ENCODE measurements at regions not wholly inside any gene's neighbourhood (a gene's known extent, or its start where the extent isn't known, plus 50 kb on each side); places are given as distances from the start of the nearest gene placed in this dataset.
A peak's percentile ranks its signal among the peaks of the same experiment; 100 is the strongest.

DNA sequence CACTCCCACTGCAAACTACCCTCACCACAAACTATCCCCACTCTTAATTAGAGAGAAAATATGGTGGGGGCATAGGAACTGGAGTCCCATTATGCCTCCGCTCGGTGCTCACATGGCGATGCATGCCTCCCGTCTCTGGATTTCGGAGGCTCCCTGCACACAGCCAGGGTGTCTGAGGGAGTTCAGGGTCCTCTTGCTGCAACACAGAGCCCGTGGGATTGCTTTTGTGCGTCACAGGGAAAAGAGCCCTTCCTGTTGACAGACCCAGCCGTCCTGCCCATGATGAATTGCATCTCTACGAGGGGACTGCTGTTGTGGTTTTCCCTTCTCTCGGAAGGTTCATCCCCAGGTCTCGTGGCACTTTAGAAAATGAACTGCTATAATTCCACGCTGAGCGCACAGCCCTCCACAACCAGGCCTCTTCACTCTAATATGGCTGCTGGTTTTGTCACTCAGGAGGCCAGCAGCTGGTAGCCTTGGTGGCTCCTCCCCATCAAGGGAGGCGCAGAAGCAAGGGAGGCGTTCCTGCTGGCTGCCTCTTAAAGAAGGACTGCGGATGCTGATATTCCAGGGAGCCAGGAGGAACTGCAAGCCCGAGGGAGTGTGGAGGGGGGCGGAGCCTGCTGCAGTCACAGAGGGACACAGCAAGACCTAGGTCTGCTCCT lies 158.0 kb downstream of the KCNA5 start:
- WGBS (ENCODE audit: insufficient coverage): 44% methylated on average over 18 of the region's 18 CpGs
- H3K27ac ChIP-seq (ENCODE audit: low read depth, low read length): no peak overlapping the region

GRCh38 chr12:5203274-5203673 lies 159.6 kb downstream of the KCNA5 start:
- H3K9me3 ChIP-seq (ENCODE audit: control insufficient read depth, insufficient read depth, low read length): no peaks in the 10 kb centered on the region
- H3K27me3 ChIP-seq (ENCODE audit: control insufficient read depth, insufficient read depth, low read length): no peaks in the 10 kb centered on the region
- DNase-seq (ENCODE audit: low read depth in 4 of 6, low spot score in 6 of 6): no peak
- WGBS (ENCODE audit: insufficient coverage): no CpG with 5 or more reads among the region's 1 CpG
- H3K4me3 ChIP-seq (ENCODE audit: low read depth, low read length): no peak overlapping the region
- no peaks in the 10 kb centered on the region for H3K36me3 ChIP-seq (ENCODE audit: control insufficient read depth, insufficient read depth, low read length)
- H3K4me1 ChIP-seq (ENCODE audit: control insufficient read depth, insufficient read depth, low read length): peaks cover 8% of the 10 kb centered on the region
- no peak overlapping the region for H3K27ac ChIP-seq (ENCODE audit: low read depth, low read length)

More for the DNA sequence above, 158.0 kb downstream of the KCNA5 start:
- Histone ChIP-seq H3K4me1 (ENCODE audit: control insufficient read depth, insufficient read depth, low read length) (peaks cover 8% of the 10 kb centered on the region), H3K36me3 (ENCODE audit: control insufficient read depth, insufficient read depth, low read length) (no peaks in the 10 kb centered on the region), H3K9me3 (ENCODE audit: control insufficient read depth, insufficient read depth, low read length) (no peaks in the 10 kb centered on the region), H3K27me3 (ENCODE audit: control insufficient read depth, insufficient read depth, low read length) (no peaks in the 10 kb centered on the region), H3K4me3 (ENCODE audit: low read depth, low read length) (no peak overlapping the region)
- peak in 2 of 6 donors; percentile 34 to 91 for DNase-seq (ENCODE audit: low read depth in 4 of 6, low spot score in 6 of 6)

GRCh38 chr12:5203720-5204119 lies 160.0 kb downstream of the KCNA5 start:
- no peak overlapping the region for H3K27ac ChIP-seq (ENCODE audit: low read depth, low read length)
- peaks cover 8% of the 10 kb centered on the region for H3K4me1 ChIP-seq (ENCODE audit: control insufficient read depth, insufficient read depth, low read length)
- peak in 1 of 6 donors; percentile 48 for DNase-seq (ENCODE audit: low read depth in 4 of 6, low spot score in 6 of 6)
- H3K4me3 ChIP-seq (ENCODE audit: low read depth, low read length): no peak overlapping the region
- WGBS (ENCODE audit: insufficient coverage): 100% methylated on average over 1 of the region's 4 CpGs
- no peaks in the 10 kb centered on the region for H3K9me3 ChIP-seq (ENCODE audit: control insufficient read depth, insufficient read depth, low read length)
- no peaks in the 10 kb centered on the region for H3K36me3 ChIP-seq (ENCODE audit: control insufficient read depth, insufficient read depth, low read length)
- H3K27me3 ChIP-seq (ENCODE audit: control insufficient read depth, insufficient read depth, low read length): no peaks in the 10 kb centered on the region

DNA sequence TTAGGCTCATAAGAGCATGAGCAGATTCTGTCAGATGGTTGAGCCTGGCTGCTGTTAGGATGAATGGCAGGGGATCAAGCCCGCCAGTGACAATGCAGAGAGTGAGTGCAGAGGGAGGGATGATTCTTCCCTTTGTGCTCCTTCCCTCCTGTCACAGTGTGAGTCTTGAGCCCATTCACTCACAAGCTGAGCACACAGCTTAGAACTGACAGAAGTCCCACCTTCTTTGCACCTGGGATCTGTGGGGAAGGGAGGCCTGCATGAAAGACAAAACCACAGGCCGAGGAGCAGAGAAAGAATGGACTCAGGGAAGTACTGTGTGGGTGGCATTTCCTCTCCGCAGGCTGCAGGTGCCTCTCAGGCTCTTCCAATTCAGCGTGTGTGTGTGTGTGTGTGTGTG lies 160.6 kb downstream of the KCNA5 start:
- Histone ChIP-seq H3K36me3 (ENCODE audit: control insufficient read depth, insufficient read depth, low read length) (no peaks in the 10 kb centered on the region), H3K9me3 (ENCODE audit: control insufficient read depth, insufficient read depth, low read length) (no peaks in the 10 kb centered on the region), H3K4me1 (ENCODE audit: control insufficient read depth, insufficient read depth, low read length) (peaks cover 8% of the 10 kb centered on the region), H3K4me3 (ENCODE audit: low read depth, low read length) (no peak overlapping the region), H3K27me3 (ENCODE audit: control insufficient read depth, insufficient read depth, low read length) (no peaks in the 10 kb centered on the region), H3K27ac (ENCODE audit: low read depth, low read length) (no peak overlapping the region)
- peak in 1 of 6 donors; percentile 18 for DNase-seq (ENCODE audit: low read depth in 4 of 6, low spot score in 6 of 6)
- WGBS (ENCODE audit: insufficient coverage): 13% methylated on average over 1 of the region's 4 CpGs

DNA sequence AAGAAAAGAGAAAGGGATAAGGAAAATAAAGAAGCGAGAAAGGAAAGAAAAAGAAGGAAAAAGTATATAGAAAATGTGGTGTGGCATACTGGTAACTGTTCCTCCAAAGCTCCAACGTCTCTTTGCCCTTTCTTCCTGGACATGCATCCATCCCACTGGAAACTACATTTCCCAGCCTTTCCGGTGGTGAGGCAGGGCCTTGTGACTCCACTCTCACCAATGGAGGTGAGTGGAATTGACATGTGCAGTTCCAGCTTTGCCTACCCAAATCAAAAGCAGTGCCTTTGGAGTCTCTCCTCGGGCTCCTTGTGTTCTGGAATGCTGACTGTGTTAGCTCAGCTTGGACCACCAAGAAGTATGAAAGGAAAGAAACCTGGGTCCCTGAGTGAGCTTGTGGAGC lies 161.2 kb downstream of the KCNA5 start:
- no peaks in the 10 kb centered on the region for H3K9me3 ChIP-seq (ENCODE audit: control insufficient read depth, insufficient read depth, low read length)
- no peaks in the 10 kb centered on the region for H3K27me3 ChIP-seq (ENCODE audit: control insufficient read depth, insufficient read depth, low read length)
- H3K4me3 ChIP-seq (ENCODE audit: low read depth, low read length): no peak overlapping the region
- no CpG with 5 or more reads among the region's 4 CpGs for WGBS (ENCODE audit: insufficient coverage)
- H3K4me1 ChIP-seq (ENCODE audit: control insufficient read depth, insufficient read depth, low read length): peaks cover 8% of the 10 kb centered on the region
- H3K36me3 ChIP-seq (ENCODE audit: control insufficient read depth, insufficient read depth, low read length): no peaks in the 10 kb centered on the region
- H3K27ac ChIP-seq (ENCODE audit: low read depth, low read length): no peak overlapping the region
- no peak for DNase-seq (ENCODE audit: low read depth in 4 of 6, low spot score in 6 of 6)

- no peaks in the 10 kb centered on the region for H3K36me3 ChIP-seq (ENCODE audit: control insufficient read depth, insufficient read depth, low read length)
Observed at GRCh38 chr12:5206401-5207175, 162.9 kb downstream of the KCNA5 start.

GRCh38 chr12:5210179-5210922 lies 166.7 kb downstream of the KCNA5 start:
- no peaks in the 10 kb centered on the region for H3K27me3 ChIP-seq (ENCODE audit: control insufficient read depth, insufficient read depth, low read length)
- peaks cover 12% of the 10 kb centered on the region for H3K4me1 ChIP-seq (ENCODE audit: control insufficient read depth, insufficient read depth, low read length)
- no peak overlapping the region for H3K27ac ChIP-seq (ENCODE audit: low read depth, low read length)
- H3K9me3 ChIP-seq (ENCODE audit: control insufficient read depth, insufficient read depth, low read length): no peaks in the 10 kb centered on the region
- DNase-seq (ENCODE audit: low read depth in 4 of 6, low spot score in 6 of 6): peak in 2 of 6 donors; percentile 39 to 71
- H3K4me3 ChIP-seq (ENCODE audit: low read depth, low read length): no peak overlapping the region
- no peaks in the 10 kb centered on the region for H3K36me3 ChIP-seq (ENCODE audit: control insufficient read depth, insufficient read depth, low read length)
- WGBS (ENCODE audit: insufficient coverage): 67% methylated on average over 9 of the region's 11 CpGs

More at GRCh38 chr12:5206401-5207175, 162.9 kb downstream of the KCNA5 start:
- Histone ChIP-seq H3K27me3 (ENCODE audit: control insufficient read depth, insufficient read depth, low read length) (no peaks in the 10 kb centered on the region), H3K4me3 (ENCODE audit: low read depth, low read length) (no peak overlapping the region), H3K27ac (ENCODE audit: low read depth, low read length) (no peak overlapping the region), H3K4me1 (ENCODE audit: control insufficient read depth, insufficient read depth, low read length) (peaks cover 12% of the 10 kb centered on the region), H3K9me3 (ENCODE audit: control insufficient read depth, insufficient read depth, low read length) (no peaks in the 10 kb centered on the region)
- WGBS (ENCODE audit: insufficient coverage): 80% methylated on average over 1 of the region's 6 CpGs
- no peak for DNase-seq (ENCODE audit: low read depth in 4 of 6, low spot score in 6 of 6)

- Histone ChIP-seq H3K36me3 (ENCODE audit: control insufficient read depth, insufficient read depth, low read length) (no peaks in the 10 kb centered on the region), H3K27ac (ENCODE audit: low read depth, low read length) (no peak overlapping the region), H3K9me3 (ENCODE audit: control insufficient read depth, insufficient read depth, low read length) (no peaks in the 10 kb centered on the region), H3K27me3 (ENCODE audit: control insufficient read depth, insufficient read depth, low read length) (no peaks in the 10 kb centered on the region), H3K4me3 (ENCODE audit: low read depth, low read length) (no peak overlapping the region), H3K4me1 (ENCODE audit: control insufficient read depth, insufficient read depth, low read length) (peaks cover 12% of the 10 kb centered on the region)
- WGBS (ENCODE audit: insufficient coverage): no CpG with 5 or more reads among the region's 6 CpGs
- no peak for DNase-seq (ENCODE audit: low read depth in 4 of 6, low spot score in 6 of 6)
Observed at GRCh38 chr12:5210923-5211290, 167.2 kb downstream of the KCNA5 start.

DNA sequence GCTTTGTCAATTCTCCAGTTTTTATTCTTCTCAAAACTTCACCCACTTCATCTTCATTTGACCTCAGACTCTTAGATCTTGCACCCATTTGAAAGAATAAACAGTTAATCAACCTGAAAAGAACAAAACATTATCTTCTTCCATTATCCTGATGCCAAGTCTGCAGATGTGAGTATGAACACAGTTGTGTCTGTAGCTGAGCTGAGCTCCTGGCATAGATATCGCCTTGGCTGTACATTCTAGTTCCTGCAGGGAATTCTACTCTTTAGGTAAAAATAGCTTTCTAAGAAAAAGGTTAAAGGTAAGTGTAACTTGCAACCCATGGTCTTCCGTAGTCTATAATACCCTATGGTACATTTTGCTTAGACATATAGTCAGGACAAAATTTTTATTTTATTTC lies 169.7 kb downstream of the KCNA5 start:
- Histone ChIP-seq H3K27ac (ENCODE audit: low read depth, low read length) (no peak overlapping the region), H3K4me3 (ENCODE audit: low read depth, low read length) (no peak overlapping the region), H3K9me3 (ENCODE audit: control insufficient read depth, insufficient read depth, low read length) (no peaks in the 10 kb centered on the region), H3K27me3 (ENCODE audit: control insufficient read depth, insufficient read depth, low read length) (no peaks in the 10 kb centered on the region), H3K4me1 (ENCODE audit: control insufficient read depth, insufficient read depth, low read length) (peaks cover 12% of the 10 kb centered on the region), H3K36me3 (ENCODE audit: control insufficient read depth, insufficient read depth, low read length) (no peaks in the 10 kb centered on the region)
- no CpG with 5 or more reads among the region's 2 CpGs for WGBS (ENCODE audit: insufficient coverage)
- no peak for DNase-seq (ENCODE audit: low read depth in 4 of 6, low spot score in 6 of 6)
